NCI-H1436 (cell line): ENCODE measurements at regions not wholly inside any gene's neighbourhood (a gene's known extent, or its start where the extent isn't known, plus 50 kb on each side); places are given as distances from the start of the nearest gene placed in this dataset.

Experiments
- DNase-seq: peaks from one replicate; lab custom pipeline; 2025; lab: John Stamatoyannopoulos, UW

DNA sequence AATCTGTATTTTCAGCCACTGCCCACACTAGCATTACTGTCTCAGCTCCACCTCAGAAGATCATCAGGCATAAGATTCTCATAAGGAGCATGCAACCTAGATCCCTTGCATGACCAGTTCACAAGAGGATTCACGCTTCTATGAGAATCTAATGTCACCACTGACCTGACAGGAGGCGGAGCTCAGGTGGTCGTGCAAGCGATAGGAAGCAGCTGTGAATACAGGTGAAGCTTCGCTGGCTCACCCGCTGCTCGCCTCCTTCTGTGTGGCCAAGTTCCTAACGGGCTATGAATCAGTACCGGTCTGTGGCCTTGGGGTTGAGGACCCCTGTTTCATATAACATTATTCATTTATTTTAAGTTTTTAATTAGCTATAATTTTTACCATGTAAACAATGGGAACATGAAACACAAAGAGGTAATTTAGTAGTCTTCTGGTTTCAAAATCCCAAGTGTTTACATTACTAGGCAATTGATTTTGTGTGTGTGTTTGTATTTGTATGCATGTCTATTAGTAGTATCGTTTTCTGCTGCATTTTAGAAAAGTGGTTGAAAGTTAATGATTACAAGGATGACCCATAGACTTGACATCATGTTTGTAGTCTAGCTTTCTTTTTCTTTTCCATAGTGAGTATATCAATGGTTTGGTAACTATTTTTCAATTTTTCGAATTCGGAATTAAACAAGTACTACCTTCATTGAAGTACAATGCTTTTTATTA lies 159.4 kb downstream of the TENT4A start:
- no peak for DNase-seq

DNA sequence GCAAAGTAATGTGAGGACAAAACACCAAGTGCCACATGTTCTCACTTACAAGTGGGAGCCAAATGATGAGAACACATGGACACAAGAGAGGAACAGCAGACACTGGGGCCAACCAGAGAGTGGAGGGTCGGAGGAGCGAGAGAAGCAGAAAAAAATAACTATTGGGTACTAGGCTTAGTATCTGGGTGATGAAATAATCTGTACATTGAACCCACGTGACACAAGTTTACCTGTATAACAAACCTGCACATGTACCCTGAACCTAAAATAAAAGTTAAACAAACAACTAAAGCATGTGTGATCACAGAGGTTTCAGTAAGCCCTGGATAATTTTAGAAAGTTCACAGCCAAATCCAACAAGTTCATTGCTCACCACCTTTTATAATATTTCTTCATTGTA lies 160.1 kb downstream of the TENT4A start:
- no peak for DNase-seq

DNA sequence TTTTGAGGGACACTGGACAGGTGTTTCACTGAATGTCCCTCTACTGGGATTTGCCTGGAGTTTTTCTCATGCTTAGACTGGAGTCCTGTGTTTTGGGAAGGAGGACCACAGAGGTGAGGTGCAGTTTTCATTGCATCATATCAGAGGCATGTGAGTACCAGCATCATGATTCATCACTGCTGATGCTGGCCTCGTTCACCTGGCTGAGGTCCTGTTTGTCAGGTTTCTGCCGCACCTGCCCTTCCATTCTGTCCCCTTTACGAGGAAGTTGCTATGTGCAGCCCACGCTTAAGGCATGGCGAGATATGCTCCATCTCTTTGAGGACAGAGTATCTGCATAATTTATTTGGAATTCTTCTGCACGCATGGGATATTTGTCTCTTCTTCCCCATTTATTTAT lies 162.1 kb downstream of the TENT4A start:
- no peak for DNase-seq

DNA sequence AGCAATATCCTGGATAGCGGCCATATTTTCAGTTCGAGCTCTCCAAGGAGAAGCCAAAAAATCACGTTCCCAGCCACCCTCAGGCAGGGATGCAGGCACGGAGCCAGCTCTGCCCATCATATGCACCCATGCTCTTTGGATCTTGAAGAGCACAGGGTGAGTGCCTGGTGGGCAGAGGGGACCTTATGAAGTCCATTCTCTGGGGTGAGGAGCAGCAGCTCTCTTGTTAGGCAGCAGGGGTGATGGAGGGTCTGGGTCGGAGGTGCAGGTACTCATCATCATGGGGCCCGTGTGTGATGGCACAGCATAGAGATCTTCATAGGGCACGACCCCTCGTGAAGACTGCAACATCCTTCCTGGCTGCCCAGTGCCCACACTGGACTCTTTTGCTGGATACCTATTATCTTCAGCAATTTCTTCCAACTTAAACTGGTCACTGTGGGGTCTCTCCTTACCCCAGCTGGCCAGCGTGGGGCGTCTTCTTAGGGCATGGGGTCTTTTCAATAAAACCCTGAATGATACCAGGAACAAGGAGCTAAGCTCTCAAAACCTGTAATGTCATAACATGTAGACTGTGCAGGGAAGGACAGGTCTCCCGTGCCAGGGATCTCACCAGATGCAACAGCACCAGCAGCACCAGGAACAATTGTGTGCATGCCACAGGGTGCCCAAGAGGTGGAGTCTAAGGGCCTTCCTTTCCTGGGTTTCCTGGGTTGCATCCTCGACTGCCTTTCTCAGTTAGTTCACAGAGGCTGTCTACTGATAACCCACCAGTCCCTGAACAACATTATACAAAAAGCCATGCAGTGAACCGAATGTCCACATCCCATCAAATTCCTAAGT lies 165.0 kb downstream of the TENT4A start:
- DNase-seq = no peak

DNA sequence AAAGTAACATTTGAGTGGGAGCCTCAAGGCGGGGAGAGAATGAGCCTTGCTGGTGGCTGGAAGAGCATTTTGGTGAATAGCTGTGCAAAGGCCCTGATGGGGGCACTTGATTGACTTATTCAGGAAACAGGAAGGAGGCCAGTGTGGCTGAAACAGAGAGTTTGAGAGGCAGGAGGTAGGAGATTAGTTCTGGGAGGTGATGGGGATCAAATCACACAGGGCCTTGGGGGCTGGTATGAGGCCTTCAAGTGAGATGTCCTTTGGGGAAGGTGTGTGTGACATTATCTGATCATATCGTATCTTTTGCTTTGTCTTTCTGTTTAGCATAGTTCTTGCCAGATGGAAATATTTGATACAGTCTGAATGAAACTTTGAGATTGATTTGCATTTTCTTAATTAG lies 172.3 kb downstream of the TENT4A start:
- no peak for DNase-seq

DNA sequence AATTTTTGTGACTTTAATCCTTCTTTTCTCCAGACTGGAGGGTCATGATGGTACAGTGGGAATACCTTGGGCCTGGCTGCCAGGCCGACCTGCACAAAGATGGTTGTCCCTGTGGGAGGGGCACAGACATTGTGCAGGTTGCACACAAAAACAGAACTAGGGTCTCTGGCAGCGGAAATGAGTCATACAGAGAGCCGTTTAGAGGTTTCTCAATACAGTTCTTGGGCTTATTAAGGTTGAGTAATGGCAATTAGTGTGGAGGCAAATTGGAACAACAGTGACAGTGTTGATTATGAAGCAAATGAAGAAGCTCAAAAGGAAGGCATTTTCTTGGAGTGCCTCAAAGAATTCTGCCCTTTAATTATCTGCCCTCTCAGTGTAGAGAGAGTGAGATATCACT lies 173.6 kb downstream of the TENT4A start:
- no peak for DNase-seq

DNA sequence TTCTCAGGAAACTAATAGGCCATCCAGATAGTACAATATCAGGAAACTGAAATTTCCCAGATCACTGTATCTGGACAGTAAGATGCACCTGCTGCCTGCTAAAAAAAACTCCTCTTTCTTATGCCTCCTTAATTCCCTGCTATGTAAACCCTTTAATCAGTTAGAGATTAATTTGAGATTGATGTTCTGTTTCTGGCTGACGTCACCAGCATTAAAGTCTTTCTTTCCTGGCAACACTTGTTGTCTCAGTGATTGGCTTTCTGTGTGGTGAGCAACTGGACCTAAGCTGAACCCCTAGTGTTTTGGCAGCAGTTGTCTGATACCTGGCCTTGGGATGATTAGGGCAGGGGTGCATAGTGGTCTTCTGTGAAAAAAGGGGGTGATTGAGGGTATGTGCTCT lies 175.8 kb downstream of the TENT4A start:
- DNase-seq = no peak

DNA sequence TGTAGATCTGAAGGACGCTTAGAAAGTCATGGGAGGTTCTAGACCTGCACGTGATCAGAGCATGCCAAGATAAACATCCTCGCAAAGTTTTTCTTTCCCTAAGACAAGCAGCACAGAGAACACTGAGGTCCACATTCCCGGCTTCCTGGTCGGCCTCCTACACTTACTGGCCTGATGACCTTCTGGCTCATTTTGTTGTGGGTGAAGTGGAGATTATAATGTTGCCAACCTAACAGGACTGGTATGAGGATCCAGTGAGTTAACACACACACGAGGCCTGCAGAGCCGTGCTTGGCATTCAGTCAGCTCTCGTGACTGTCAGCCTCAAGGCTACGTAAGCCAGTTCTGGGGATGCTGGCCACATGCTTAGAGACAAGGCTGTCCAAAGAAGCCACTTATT lies 186.0 kb downstream of the TENT4A start:
- no peak for DNase-seq

DNA sequence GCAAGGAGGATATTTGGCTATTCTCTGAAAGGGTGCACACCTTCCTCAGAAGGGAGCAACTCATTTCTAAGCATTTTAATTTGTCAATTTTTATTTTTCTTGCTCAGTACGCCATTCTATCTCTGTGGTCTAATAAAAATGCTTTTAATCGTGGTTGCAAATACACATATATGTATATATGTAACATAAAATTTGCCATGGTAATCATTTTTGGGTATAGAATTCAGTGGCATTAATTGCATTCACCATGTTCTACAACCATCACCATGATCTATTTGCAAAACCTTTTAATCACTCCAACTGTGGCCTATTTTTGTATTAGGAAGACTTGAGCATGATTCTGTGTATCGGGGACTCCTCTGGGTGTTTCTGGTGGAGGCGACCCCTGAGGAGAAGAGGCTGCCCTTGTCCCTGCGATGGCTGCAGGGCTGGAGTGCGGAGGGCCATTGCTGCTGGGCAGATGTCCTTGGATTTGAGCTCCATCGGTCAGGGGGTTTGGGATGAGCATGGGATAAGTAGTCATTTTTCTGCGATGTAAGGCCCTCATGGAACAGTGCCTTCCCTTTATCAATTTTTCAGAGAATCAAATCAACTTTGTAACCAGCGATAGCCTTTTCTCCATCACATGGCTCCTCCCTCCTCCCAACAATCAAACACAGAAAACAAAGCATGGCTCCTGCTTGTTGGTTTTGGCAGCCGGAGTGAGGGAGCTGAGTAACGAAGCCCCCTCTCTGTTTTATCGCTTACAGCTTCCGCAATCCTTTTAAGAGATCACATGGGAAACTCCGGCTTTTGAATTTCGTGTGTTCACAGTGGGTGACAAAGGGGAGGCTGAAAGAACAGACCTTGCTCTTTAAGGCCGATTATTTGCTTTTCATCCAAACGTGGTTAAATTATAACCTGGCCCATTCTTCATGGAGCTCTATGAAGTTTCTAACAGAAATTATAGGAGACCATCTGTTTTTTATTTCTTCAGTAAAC lies 187.3 kb downstream of the TENT4A start:
- DNase-seq = peak; percentile 78

DNA sequence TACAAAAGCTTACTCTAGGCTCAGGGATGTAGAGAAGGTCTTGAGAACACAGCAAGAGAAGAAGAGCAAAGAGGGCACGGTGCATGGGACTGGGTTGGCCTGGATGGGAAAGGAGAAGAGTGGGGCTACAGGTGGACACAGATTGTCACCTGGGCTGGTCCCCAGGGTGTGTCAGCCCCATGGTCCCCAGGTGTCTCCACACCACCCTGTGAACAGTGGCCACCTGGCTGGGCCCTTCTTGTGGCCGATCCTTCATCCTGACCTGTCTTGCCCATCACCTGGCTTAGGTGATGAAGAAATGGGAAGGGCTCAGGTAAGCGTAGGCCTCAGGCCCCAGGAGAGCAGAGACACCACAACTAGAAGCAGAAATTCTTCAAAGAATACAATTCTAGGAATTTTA lies 188.9 kb downstream of the TENT4A start:
- no peak for DNase-seq

DNA sequence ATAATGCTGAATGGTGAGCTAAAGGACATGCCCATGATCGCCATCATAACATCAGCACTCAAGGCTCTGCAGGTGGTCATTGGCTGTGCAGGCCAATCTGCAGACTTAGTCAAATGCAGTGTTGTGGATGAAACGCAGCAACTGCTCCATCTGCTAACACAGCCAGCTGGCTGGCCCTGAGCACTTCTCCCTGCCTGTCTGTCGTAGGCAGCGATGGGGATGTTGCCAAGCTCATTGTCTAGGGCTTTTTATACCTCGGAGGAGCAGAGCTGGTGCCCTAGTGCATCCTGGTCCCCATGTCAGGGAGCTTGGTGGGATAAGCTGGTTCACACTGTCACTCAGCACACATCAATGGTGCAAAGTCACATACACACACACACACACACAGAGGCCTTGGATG lies 189.4 kb downstream of the TENT4A start:
- no peak for DNase-seq

DNA sequence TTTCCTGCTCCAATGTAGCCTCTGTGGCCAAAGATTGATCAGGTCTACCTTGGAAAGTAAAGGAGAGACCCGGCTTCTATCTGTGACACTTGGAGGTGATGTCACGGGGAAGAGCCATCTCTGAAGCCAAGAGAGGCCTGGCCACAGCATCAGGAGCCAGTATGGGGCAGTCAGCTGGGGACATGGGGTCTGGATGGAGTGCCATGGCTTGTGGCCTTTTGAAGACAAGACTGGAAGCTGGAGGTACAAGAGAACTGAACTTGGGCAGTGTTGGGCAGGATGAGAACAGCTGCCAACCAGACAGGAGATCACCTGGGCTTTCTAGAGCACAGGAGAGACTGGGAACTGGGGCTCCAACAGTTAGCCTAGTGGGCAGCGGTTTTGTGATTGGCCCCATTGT lies 190.7 kb downstream of the TENT4A start:
- DNase-seq = no peak

DNA sequence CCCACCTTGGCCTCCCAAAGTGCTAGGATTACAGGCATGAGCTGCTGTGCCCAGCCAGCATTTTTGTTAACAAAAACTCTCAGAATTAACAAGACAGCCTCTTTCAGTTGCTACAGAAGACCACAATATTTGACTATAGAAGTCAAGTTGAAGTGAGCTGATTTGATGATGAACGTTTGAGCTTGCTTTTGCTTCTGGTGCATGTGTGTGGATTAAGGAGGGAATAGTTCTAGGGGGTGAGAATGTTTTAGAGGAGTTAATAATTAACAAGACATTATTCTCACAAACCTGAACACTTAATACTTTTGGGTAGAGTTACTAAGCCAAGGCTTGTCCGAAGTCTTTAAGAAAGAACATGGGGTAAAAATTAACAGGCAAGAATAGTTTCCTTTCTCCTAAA lies 191.6 kb downstream of the TENT4A start:
- no peak for DNase-seq

DNA sequence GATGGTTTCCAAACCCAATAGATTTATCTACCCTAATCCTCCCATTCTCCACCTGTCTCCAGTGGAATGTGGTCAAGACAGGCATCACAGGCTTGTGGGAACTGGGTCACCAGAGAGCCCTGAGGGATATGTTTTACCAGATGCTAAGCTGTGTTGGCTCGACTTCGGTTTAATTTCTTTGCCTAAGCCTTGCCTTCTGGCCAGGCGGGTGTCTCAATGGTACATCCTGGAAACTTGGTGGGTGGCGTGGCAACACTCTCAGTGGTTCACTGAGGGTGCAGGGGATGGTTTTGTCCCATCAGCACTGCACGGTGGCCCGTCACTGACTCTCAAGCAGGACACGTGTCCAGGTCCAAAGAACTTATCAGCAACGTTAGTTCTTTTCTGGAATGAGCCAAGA lies 192.2 kb downstream of the TENT4A start:
- DNase-seq = no peak

DNA sequence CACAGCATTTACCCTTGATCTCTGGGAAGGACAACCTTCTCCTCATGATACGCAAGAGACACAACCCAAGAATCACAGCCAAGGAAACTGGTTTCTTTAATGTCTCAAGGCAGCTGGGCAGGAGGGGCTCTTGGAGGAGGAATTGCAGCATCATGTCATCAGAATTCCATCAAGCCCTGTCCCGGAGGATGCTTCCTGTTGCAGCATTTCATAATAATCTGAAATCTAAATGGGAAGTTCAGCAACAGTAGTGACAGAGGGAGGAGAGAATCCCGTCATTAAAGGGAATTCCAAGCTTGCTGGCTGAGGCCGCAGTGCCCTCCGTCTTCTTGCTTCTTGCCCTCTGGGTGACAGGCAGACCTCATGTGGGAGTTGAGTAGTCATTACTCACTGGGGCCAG lies 192.7 kb downstream of the TENT4A start:
- DNase-seq = no peak

DNA sequence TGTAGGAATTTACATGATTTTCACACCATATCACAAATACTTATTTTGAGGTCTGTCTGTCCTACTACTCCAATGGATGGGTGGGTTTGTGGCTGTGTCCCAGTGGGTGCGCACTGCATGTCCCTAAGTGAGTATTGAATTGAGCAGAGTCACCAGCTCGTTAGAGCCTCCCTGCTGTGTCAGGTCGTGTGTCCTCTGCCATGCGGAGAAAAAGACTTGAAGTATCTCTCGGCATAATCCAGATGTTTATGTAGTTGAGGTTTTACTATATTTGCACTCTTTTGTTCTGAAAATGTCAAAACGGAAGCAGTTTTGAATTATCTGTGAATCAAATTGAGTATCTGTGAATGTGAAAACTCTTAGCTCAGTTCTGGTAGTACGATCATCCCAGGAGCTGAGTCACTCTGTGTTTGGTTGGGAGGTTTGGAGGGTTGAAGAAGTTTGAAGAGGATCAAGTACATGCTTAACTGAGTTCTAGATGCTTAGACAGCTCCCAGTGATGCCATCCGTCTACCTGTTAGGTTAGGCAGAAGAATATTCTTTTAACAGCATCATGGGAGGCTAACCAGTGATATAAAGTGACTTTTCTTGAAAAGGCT lies 194.2 kb downstream of the TENT4A start:
- DNase-seq = no peak

DNA sequence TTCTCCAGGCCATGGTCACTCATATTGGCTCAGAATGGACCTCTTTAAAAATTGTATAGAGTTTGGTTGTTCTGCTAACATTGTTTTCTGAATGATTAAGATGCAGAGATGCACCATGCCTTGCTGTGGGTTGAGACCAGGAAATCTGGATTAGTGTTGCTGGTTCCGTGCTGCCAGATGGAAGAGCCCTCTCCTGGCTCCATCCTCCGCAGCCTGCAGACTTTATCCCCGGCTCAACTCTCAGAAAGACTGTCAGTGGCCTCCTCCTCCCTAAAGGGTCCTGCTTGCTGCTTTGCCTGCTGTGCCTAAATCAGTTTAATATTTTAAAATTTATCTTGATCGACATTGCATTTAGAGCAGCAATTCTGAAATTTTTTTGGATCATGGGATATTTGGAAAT lies 196.7 kb downstream of the TENT4A start:
- DNase-seq = no peak

DNA sequence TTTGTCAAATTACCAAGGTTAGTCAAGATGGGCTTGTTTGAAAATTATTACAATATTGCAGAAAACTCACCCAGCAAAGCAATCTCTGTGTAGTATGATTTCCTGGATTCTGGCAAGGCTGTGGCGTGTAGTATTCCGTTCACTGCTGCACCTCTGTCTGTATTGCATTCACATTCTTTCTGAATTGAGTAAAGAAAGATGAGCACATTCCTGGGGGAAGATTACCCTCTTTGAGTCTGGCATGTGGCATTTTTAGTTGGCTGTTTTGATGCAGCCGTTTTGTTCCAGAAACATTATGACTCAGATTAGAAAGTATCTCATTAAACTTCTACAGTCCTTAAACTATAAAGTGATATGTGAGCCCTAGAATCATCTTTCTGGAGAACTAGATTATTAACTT lies 197.7 kb downstream of the TENT4A start:
- no peak for DNase-seq

DNA sequence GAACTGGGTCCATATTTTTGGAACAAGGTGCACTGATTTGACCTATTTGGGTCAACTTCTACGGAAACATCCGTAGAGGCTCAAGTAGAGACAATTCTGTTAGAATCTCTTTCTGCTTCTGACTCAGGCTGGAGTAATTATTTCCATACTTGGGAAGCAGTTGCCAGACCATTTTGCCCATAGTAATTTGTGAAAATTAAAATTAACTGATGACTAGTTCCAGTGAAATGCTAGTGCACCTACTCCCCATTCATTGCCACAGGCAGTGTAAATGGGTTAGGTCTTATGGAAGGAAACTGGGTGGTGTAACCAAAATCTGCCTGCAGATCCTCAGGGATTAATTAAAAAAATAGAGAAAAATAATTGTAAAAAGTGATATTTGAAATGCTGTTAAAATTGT lies 201.1 kb downstream of the TENT4A start:
- DNase-seq = no peak

DNA sequence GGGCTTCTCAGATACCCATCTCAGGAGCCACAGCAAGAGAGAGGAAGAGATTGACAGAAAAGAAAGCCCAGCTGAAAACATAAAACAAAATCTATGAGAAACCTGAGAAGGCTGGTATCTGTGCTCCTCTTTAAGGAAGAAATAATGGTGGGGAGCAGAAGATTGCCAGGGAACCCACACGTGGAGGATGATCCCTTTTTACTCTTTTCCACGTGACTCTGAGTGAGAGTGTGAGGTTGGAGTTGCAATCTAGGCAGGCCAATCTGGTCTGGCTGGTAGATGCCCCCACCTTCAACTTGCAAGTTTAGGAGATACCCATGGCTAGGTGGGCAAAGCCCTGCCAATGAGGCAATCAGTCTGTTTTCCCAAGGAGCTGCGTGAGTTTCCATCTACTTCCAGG lies 202.3 kb downstream of the TENT4A start:
- DNase-seq = no peak

DNA sequence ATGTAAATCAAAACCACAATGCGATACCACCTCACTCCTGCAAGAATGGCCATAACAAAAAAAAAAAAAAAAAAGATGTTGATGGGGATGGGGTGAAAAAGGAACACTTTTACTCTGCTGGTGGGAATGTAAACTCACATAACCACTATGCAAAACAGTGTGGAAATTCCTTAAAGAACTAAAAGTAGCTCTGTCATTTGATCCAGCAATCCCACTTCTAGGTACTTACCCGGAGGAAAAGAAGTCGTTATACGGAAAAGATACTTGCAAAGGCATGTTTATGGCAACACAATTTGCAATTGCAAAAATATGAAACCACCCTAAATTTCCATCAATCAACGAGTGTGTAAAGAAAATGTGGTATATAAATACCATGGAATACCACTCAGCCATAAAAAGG lies 205.0 kb downstream of the TENT4A start:
- DNase-seq = no peak

DNA sequence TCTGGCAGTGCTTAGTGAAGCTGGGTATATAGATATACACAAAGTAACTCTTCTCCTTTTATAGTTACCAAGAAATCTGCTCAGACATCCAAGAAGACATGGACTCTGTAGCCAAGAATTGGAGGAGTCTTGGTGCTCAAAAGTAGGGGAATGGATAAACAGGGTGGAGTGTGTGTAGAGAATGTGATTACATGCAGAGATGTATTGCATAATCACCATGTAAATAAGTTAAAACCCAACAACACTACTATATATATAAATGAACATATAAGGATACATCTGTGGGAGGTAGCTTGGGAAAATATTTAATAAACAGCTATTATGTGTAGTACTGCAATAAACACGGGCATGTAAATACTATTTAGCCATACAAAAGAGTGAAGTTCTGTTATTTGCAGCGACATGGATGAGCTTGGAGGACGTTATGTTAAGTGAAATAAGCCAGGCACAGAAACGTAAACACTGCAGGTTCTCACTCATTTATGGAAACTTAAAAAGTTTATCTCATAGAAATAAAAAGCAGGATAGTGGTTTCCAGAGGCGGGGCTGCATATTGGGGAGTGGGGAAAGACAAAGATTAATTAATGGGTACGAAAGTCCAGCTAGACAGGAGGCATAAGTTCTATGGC lies 207.5 kb downstream of the TENT4A start:
- no peak for DNase-seq
